OCI-LY1 (cell line): ENCODE measurements at regions not wholly inside any gene's neighbourhood (a gene's known extent, or its start where the extent isn't known, plus 50 kb on each side); places are given as distances from the start of the nearest gene placed in this dataset.

Source experiments
- H2AFZ ChIP-seq: fragments of 200-600 bp; sonication (generic), shearing (Covaris generic); 2 replicates; pipeline ENCODE4 v1.6.0; 2014; ENCODE audit warnings: antibody characterized with exemption, mild to moderate bottlenecking, low read length
- H3F3A ChIP-seq: fragments of 200-600 bp; sonication (generic), shearing (Covaris generic); 2 replicates; pipeline ENCODE4 v1.6.0; 2014; ENCODE audit warnings: mild to moderate bottlenecking, antibody characterized with exemption, low read length, moderate library complexity; ENCODE audit not compliant: insufficient read depth
- H3K27ac ChIP-seq: fragments of 200-600 bp; sonication (generic); 2 replicates; pipeline ENCODE4 v1.5.1; 2014; ENCODE audit warnings: low read length, mixed run types, mild to moderate bottlenecking, low read depth; ENCODE audit not compliant: poor library complexity, severe bottlenecking
- H3K27me3 ChIP-seq: fragments of 200-600 bp; sonication (generic); 2 replicates; pipeline ENCODE4 v1.6.0; 2014; ENCODE audit warnings: antibody characterized with exemption, mild to moderate bottlenecking, low read length, moderate library complexity; ENCODE audit not compliant: insufficient read depth
- H3K36me3 ChIP-seq: fragments of 200-600 bp; sonication (generic); 2 replicates; pipeline ENCODE4 v1.6.1; 2014; ENCODE audit warnings: mild to moderate bottlenecking, antibody characterized with exemption, low read length, moderate library complexity, mixed read lengths; ENCODE audit not compliant: insufficient read depth
- H3K4me1 ChIP-seq: fragments of 200-600 bp; sonication (generic); 2 replicates; pipeline ENCODE4 v1.5.1; 2014; ENCODE audit warnings: mild to moderate bottlenecking, low read length, moderate library complexity; ENCODE audit not compliant: insufficient read depth, severe bottlenecking
- H3K4me2 ChIP-seq: fragments of 200-600 bp; sonication (generic), shearing (Covaris generic); 2 replicates; pipeline ENCODE4 v1.6.1; 2014; ENCODE audit warnings: low read length
- H3K4me3 ChIP-seq: fragments of 200-600 bp; sonication (generic); 2 replicates; pipeline ENCODE4 v1.5.1; 2014; ENCODE audit warnings: low read length, low read depth, mild to moderate bottlenecking, mixed read lengths; ENCODE audit not compliant: poor library complexity, severe bottlenecking
- H3K79me2 ChIP-seq: fragments of 200-600 bp; shearing (Covaris generic); 2 replicates; pipeline ENCODE4 v1.6.1; 2016; ENCODE audit warnings: mixed run types, low read length, mixed read lengths; ENCODE audit not compliant: insufficient read depth
- H3K9ac ChIP-seq: fragments of 200-600 bp; sonication (generic), shearing (Covaris generic); 2 replicates; pipeline ENCODE4 v1.6.1; 2014; ENCODE audit warnings: mild to moderate bottlenecking, low read length, mixed read lengths
- H3K9me2 ChIP-seq: fragments of 200-600 bp; sonication (generic), shearing (Covaris generic); 2 replicates; pipeline ENCODE4 v1.6.1; 2014; ENCODE audit warnings: low read depth, mild to moderate bottlenecking, low read length, mixed read lengths
- H3K9me3 ChIP-seq: fragments of 200-600 bp; shearing (Covaris generic); 2 replicates; pipeline ENCODE4 v1.6.1; 2014; ENCODE audit warnings: low read length, mixed read lengths
- H4K20me1 ChIP-seq: fragments of 200-600 bp; sonication (generic), shearing (Covaris generic); 2 replicates; pipeline ENCODE4 v1.6.0; 2016; ENCODE audit warnings: mild to moderate bottlenecking, low read length; ENCODE audit not compliant: insufficient read depth
- EZH2 ChIP-seq: fragments of 200-600 bp; sonication (generic), shearing (Covaris generic); IDR thresholded peaks from 2 replicates; pipeline ENCODE4 v1.8.0; 2017; ENCODE audit warnings: borderline replicate concordance, mixed run types, mild to moderate bottlenecking, antibody characterized with exemption, low read length, moderate library complexity, mixed read lengths
- TF ChIP-seq, protein P1 (sequence below): fragments of 200-600 bp; sonication (generic), shearing (Covaris generic); IDR thresholded peaks from 2 replicates; pipeline ENCODE4 v1.5.1; 2017; ENCODE audit warnings: mild to moderate bottlenecking, antibody characterized with exemption, low read length, moderate library complexity, mixed read lengths

DNA sequence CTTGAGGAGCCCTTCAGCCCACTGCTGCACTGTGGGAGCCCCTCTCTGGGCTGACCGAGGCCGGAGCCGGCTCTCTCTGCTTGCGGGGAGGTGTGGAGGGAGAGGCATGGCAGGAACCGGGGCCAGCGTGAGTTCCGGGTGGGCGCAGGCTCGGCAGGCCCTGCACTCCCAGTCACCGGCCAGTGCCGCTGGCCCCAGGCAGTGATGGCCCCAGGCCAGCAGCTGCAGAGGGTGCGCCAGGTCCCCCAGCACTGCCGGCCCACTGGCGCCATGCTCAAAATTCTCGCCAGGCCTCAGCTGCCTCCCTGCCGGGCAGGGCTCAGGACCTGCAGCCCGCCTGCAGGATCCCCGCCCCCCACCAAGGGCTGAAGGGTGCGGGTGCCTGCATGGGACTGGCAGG, 128.4 kb upstream of the STARD3NL start:
- no peaks in the 10 kb centered on the region for H3K4me1 ChIP-seq
- no peaks in the 10 kb centered on the region for H4K20me1 ChIP-seq
- no peak overlapping the region for H2AFZ ChIP-seq
- TF ChIP-seq, protein P1, sequence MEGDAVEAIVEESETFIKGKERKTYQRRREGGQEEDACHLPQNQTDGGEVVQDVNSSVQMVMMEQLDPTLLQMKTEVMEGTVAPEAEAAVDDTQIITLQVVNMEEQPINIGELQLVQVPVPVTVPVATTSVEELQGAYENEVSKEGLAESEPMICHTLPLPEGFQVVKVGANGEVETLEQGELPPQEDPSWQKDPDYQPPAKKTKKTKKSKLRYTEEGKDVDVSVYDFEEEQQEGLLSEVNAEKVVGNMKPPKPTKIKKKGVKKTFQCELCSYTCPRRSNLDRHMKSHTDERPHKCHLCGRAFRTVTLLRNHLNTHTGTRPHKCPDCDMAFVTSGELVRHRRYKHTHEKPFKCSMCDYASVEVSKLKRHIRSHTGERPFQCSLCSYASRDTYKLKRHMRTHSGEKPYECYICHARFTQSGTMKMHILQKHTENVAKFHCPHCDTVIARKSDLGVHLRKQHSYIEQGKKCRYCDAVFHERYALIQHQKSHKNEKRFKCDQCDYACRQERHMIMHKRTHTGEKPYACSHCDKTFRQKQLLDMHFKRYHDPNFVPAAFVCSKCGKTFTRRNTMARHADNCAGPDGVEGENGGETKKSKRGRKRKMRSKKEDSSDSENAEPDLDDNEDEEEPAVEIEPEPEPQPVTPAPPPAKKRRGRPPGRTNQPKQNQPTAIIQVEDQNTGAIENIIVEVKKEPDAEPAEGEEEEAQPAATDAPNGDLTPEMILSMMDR: no peak
- no peak for TF ChIP-seq EZH2
- no peak overlapping the region for H3K4me3 ChIP-seq
- H3K36me3 ChIP-seq: no peaks in the 10 kb centered on the region
- H3K27ac ChIP-seq: no peak overlapping the region
- no peaks in the 10 kb centered on the region for H3K9me2 ChIP-seq
- H3K79me2 ChIP-seq: no peaks in the 10 kb centered on the region
- no peaks in the 10 kb centered on the region for H3K27me3 ChIP-seq
- H3F3A ChIP-seq: no peaks in the 10 kb centered on the region
- H3K9me3 ChIP-seq: 0 out of 2 replicates have a peak, but pooled peaks cover 2% of the 10 kb centered on the region
- H3K9ac ChIP-seq: no peak overlapping the region
- H3K4me2 ChIP-seq: no peak overlapping the region

DNA sequence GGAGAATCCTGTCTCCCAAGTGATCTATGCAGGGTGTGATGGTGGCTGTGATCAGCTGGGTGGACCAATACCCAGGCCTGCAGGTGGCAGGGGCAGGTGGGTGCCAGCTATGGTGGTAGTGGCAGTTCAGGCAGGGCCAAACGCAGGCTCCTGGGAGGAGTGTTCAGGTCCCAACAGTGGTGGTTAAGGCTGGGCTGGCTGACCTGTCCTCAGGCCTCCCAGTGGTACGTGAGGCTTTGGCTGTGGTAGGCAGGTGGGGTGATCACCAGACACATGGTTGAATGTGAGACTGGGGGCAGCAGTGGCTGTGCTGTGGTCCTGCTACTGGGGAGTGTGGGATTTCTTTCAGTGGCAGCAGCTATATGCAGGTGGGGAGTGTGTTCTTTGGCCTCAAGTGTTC, 126.7 kb upstream of the STARD3NL start:
- Histone ChIP-seq H3F3A (no peaks in the 10 kb centered on the region), H3K27ac (no peak overlapping the region), H3K4me2 (no peak overlapping the region), H3K9me3 (0 out of 2 replicates have a peak, but pooled peaks cover 2% of the 10 kb centered on the region), H3K27me3 (no peaks in the 10 kb centered on the region), H3K79me2 (no peaks in the 10 kb centered on the region), H4K20me1 (no peaks in the 10 kb centered on the region), H3K36me3 (no peaks in the 10 kb centered on the region), H3K4me3 (no peak overlapping the region), H3K4me1 (no peaks in the 10 kb centered on the region), H3K9me2 (no peaks in the 10 kb centered on the region), H2AFZ (no peak overlapping the region), H3K9ac (no peak overlapping the region)
- no peak for TF ChIP-seq EZH2
- TF ChIP-seq, protein P1: no peak

DNA sequence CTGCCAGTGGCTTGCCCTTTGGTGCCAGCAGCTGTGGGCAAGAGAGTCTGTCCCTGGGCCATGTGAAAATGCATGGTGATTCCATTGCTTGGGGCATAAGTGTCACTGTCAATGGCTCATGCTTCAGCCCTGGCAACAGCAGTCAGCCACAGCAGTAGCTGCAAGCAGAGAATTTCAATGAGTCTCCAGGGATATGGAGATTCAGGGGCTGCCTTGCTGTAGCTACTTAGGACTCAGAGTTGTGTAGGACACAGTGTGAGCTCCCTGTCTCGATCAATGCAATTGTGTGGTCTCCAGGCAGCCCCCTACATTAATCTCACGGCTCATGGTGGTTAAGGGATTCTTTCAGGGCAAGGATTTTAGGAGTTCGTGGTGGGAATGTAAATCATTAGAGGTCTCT, 126.3 kb upstream of the STARD3NL start:
- H3K4me1 ChIP-seq: no peaks in the 10 kb centered on the region
- no peaks in the 10 kb centered on the region for H3K36me3 ChIP-seq
- no peak overlapping the region for H3K4me2 ChIP-seq
- no peaks in the 10 kb centered on the region for H3K27me3 ChIP-seq
- no peaks in the 10 kb centered on the region for H3K79me2 ChIP-seq
- H3K27ac ChIP-seq: no peak overlapping the region
- H4K20me1 ChIP-seq: no peaks in the 10 kb centered on the region
- TF ChIP-seq, protein P1: no peak
- TF ChIP-seq EZH2: no peak
- no peak overlapping the region for H2AFZ ChIP-seq
- H3K9ac ChIP-seq: no peak overlapping the region
- H3F3A ChIP-seq: no peaks in the 10 kb centered on the region
- H3K4me3 ChIP-seq: no peak overlapping the region
- 0 out of 2 replicates have a peak, but pooled peaks cover 2% of the 10 kb centered on the region for H3K9me3 ChIP-seq
- no peaks in the 10 kb centered on the region for H3K9me2 ChIP-seq
